ENCODE measurements at regions not wholly inside any gene's neighbourhood (a gene's known extent, or its start where the extent isn't known, plus 50 kb on each side); places are given as distances from the start of the nearest gene placed in this dataset.

DNA sequence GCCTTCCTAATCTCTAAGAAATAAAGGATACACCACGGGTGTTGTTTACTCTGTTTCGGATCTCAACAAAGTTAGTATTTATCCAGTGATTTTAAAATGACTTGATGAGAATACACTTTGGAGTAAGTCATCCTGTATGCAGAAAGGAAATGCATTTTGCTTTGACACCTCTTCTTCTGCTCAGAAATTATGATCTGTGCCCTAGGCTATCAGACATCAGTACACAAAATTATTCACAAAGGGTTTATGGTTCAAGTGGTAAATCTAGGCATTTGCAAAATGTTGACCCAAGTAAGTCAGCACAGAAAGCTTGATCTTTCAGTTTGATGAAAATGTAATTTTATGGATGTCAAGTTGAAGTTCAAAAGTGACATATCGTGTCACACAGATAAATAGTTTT, 248.5 kb downstream of the ATP23 start:
- Histone ChIP-seq H4K20me1 (ENCODE audit: control insufficient read depth, insufficient read depth, low read depth, low read length) (no peaks in the 10 kb centered on the region), H3K4me1 (ENCODE audit: control insufficient read depth, low read length) (peaks cover 6% of the 10 kb centered on the region; the same call in 1 of the 2 replicates), H3K4me2 (ENCODE audit: low read length) (no peak overlapping the region), H3K36me3 (ENCODE audit: control insufficient read depth, low read length) (no peaks in the 10 kb centered on the region), H3K27me3 (ENCODE audit: control insufficient read depth, low read length) (no peaks in the 10 kb centered on the region; the same call in 1 of the 2 replicates), H3K27ac (ENCODE audit: low read depth, low read length) (no peak overlapping the region), H3K79me2 (ENCODE audit: control insufficient read depth, low read length) (no peaks in the 10 kb centered on the region), H3F3A (ENCODE audit: control insufficient read depth, insufficient read depth) (no peaks in the 10 kb centered on the region), H3K9me3 (ENCODE audit: control insufficient read depth, insufficient read depth, low read length) (peaks cover 15% of the 10 kb centered on the region; the same call in 1 of the 2 replicates), H3K9me2 (replicated peaks; ENCODE audit: control insufficient read depth, low read length) (no peaks in the 10 kb centered on the region), H3K4me3 (ENCODE audit: low read length) (no peak overlapping the region)
- TF ChIP-seq, protein P1, sequence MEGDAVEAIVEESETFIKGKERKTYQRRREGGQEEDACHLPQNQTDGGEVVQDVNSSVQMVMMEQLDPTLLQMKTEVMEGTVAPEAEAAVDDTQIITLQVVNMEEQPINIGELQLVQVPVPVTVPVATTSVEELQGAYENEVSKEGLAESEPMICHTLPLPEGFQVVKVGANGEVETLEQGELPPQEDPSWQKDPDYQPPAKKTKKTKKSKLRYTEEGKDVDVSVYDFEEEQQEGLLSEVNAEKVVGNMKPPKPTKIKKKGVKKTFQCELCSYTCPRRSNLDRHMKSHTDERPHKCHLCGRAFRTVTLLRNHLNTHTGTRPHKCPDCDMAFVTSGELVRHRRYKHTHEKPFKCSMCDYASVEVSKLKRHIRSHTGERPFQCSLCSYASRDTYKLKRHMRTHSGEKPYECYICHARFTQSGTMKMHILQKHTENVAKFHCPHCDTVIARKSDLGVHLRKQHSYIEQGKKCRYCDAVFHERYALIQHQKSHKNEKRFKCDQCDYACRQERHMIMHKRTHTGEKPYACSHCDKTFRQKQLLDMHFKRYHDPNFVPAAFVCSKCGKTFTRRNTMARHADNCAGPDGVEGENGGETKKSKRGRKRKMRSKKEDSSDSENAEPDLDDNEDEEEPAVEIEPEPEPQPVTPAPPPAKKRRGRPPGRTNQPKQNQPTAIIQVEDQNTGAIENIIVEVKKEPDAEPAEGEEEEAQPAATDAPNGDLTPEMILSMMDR (IDR thresholded peaks at IDR 0.05; ENCODE audit: low read depth, low read length, poor library complexity, severe bottlenecking): no peak
- no peak for TF ChIP-seq EZH2phosphoT487 (IDR thresholded peaks at IDR 0.05; ENCODE audit: borderline replicate concordance, low read length)

DNA sequence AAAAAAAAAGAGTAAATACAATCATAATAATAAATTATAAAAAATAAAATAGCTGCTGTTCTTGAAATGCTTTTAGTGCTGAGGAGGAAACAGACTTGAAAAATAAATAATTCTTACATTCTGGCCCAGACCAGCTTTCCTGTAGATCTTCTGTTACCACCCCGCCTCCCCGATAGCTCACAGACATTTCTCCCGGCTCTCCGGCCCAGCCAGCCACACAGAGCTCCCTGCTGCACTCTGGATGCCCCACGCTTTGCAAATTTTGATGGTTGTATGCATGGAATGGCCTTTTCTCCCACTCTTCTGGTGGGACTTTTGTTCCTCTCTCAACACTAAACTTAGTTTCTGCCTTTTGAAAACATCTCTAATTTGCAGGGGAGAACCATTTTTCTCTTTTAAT, 249.3 kb downstream of the ATP23 start:
- Histone ChIP-seq H3K4me2 (ENCODE audit: low read length) (no peak overlapping the region), H4K20me1 (ENCODE audit: control insufficient read depth, insufficient read depth, low read depth, low read length) (no peaks in the 10 kb centered on the region), H3K27me3 (ENCODE audit: control insufficient read depth, low read length) (no peaks in the 10 kb centered on the region; the same call in 1 of the 2 replicates), H3K79me2 (ENCODE audit: control insufficient read depth, low read length) (no peaks in the 10 kb centered on the region), H3K9me3 (ENCODE audit: control insufficient read depth, insufficient read depth, low read length) (peaks cover 12% of the 10 kb centered on the region; the same call in 1 of the 2 replicates), H3K27ac (ENCODE audit: low read depth, low read length) (no peak overlapping the region), H3K4me1 (ENCODE audit: control insufficient read depth, low read length) (peaks cover 6% of the 10 kb centered on the region; the same call in 1 of the 2 replicates), H3K9me2 (replicated peaks; ENCODE audit: control insufficient read depth, low read length) (no peaks in the 10 kb centered on the region), H3K4me3 (ENCODE audit: low read length) (no peak overlapping the region), H3F3A (ENCODE audit: control insufficient read depth, insufficient read depth) (no peaks in the 10 kb centered on the region), H3K36me3 (ENCODE audit: control insufficient read depth, low read length) (no peaks in the 10 kb centered on the region)
- no peak for TF ChIP-seq EZH2phosphoT487 (IDR thresholded peaks at IDR 0.05; ENCODE audit: borderline replicate concordance, low read length)

DNA sequence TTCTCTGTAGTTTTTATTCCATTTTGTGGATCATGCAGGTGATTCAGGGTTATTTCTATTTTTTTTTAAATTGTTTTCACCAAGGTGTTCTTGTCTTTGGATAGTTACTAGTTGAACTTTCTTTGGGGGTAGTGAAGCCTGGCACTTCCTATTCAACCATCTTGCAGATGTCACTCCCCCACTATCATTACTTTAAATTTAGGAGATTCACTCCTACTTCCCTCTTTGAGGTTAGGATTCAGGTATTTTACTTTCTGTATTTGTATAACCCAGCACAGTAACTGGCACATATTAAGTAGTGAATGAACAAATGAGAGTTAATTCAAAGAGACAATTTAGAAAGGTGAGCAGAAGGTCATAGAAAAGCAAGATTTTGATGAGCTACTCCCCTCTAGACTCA, 255.6 kb downstream of the ATP23 start:
- Histone ChIP-seq H3K4me1 (ENCODE audit: control insufficient read depth, low read length) (no peaks in the 10 kb centered on the region), H3K27me3 (ENCODE audit: control insufficient read depth, low read length) (no peaks in the 10 kb centered on the region; the same call in 1 of the 2 replicates), H3K4me3 (ENCODE audit: low read length) (no peak overlapping the region), H3K4me2 (ENCODE audit: low read length) (no peak overlapping the region), H3K9me2 (replicated peaks; ENCODE audit: control insufficient read depth, low read length) (no peaks in the 10 kb centered on the region), H3K79me2 (ENCODE audit: control insufficient read depth, low read length) (no peaks in the 10 kb centered on the region), H3K9me3 (ENCODE audit: control insufficient read depth, insufficient read depth, low read length) (no peaks in the 10 kb centered on the region), H3K36me3 (ENCODE audit: control insufficient read depth, low read length) (no peaks in the 10 kb centered on the region), H3F3A (ENCODE audit: control insufficient read depth, insufficient read depth) (no peaks in the 10 kb centered on the region), H4K20me1 (ENCODE audit: control insufficient read depth, insufficient read depth, low read depth, low read length) (no peaks in the 10 kb centered on the region), H3K27ac (ENCODE audit: low read depth, low read length) (no peak overlapping the region)
- TF ChIP-seq, protein P1 (IDR thresholded peaks at IDR 0.05; ENCODE audit: low read depth, low read length, poor library complexity, severe bottlenecking): no peak
- no peak for TF ChIP-seq EZH2phosphoT487 (IDR thresholded peaks at IDR 0.05; ENCODE audit: borderline replicate concordance, low read length)

DNA sequence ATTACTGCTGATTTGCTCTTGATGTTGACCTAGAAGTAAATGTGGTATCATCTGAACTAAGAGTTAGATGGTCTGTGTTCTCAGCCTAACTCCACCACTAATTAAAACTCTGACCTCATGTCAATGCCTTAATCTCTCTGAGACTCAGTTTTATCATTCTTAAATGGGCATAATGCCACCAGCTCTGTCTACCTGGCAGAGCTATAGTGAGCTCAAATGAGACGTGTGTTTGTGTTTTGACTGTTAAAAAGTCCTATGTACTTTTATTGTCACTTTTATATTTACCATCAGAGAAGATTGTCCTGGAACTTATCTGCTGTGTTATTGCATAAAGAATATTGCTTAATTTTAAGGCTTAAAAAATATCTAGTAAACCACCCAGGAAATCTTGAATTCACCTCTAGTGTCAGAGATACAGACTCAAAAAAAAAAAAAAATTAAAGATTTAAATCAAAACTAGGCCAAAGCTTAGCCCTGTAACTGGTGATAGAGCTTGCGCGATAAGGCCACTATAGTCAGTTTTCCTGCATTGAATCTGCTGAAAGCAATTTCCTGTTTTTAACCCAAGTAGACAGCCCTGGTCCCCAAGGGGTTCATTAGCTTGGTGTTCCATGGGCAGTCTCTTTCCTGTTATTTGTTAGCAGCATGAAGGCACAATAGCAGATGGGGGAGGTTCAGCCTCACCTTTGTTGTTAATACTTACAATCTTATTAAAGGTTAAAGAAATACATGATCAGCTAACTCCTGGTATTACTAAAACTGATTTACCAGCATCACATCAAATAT, 261.8 kb downstream of the ATP23 start:
- no peak overlapping the region for H3K4me2 ChIP-seq (ENCODE audit: low read length)
- no peaks in the 10 kb centered on the region for H3F3A ChIP-seq (ENCODE audit: control insufficient read depth, insufficient read depth)
- no peak overlapping the region for H3K4me3 ChIP-seq (ENCODE audit: low read length)
- H3K27me3 ChIP-seq (ENCODE audit: control insufficient read depth, low read length): no peaks in the 10 kb centered on the region
- no peak overlapping the region for H3K27ac ChIP-seq (ENCODE audit: low read depth, low read length)
- no peak for TF ChIP-seq EZH2phosphoT487 (IDR thresholded peaks at IDR 0.05; ENCODE audit: borderline replicate concordance, low read length)
- TF ChIP-seq, protein P1 (IDR thresholded peaks at IDR 0.05; ENCODE audit: low read depth, low read length, poor library complexity, severe bottlenecking): no peak
- no peaks in the 10 kb centered on the region for H3K9me2 ChIP-seq (replicated peaks; ENCODE audit: control insufficient read depth, low read length)
- H4K20me1 ChIP-seq (ENCODE audit: control insufficient read depth, insufficient read depth, low read depth, low read length): no peaks in the 10 kb centered on the region
- no peaks in the 10 kb centered on the region for H3K9me3 ChIP-seq (ENCODE audit: control insufficient read depth, insufficient read depth, low read length)
- H3K4me1 ChIP-seq (ENCODE audit: control insufficient read depth, low read length): no peaks in the 10 kb centered on the region
- H3K36me3 ChIP-seq (ENCODE audit: control insufficient read depth, low read length): no peaks in the 10 kb centered on the region
- H3K79me2 ChIP-seq (ENCODE audit: control insufficient read depth, low read length): no peaks in the 10 kb centered on the region

Measured in DOHH2 (cell line).